ENCODE measurements at regions not wholly inside any gene's neighbourhood (a gene's known extent, or its start where the extent isn't known, plus 50 kb on each side); places are given as distances from the start of the nearest gene placed in this dataset.
A peak's percentile ranks its signal among the peaks of the same experiment; 100 is the strongest.

DNA sequence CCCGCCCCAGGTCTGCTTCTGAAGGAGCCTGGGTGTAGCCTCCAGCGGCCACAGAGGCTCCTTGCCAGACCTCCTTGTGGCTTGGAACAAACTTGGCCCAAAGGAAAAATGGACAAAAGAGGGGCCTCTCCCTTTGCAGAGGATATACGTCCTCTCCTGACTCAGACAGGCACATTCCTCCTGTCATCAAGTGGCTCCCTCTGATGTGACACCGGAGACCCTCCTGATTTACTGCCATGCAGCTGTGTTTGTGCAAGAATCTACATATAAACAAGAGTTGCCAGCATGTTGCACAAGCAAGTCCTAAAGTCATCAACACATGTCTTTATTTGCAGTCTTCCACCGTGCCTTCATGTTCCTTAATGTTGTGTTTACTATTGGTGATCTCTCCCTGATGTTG, 54.1 kb upstream of the F3 start:
- DNase-seq (ENCODE audit: low read depth, low spot score): no peak

DNA sequence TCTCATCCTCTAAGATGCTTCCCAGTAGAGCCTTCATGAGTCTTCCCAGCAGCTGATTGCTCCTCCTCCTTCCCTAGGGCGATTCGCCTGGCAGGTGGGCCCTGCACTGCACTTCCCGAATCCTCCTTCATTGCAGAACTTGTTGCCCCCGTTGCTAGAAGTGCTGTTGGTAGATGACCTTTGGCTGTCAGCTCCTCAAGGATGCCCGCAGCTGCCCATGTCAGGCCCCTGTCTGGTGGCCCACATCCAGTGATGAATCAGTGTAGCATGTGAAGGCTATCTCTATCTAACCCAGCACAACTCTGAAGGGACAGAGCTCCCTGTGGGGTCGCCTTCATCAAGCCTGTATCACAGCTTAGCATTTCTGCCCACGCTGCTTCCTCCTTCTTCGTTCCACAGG, 52.1 kb upstream of the F3 start:
- no peak for DNase-seq (ENCODE audit: low read depth, low spot score)

DNA sequence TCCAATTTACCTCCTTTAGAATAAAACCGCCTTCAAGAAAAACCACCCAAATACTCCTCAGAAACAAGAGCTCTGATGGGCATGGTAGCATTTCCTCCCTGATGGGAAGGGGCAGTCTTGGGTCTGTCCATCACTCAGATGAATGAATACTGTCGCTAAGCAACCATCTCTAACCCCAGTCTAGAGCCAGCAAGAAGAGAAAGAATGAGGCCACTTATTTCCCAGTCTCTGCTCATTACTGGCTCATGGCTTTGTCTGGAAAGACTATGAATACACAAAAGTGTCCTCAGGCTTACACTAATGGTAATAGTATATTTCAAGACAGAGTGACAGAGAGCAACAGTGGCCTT, 51.0 kb upstream of the F3 start:
- DNase-seq (ENCODE audit: low read depth, low spot score): peak; percentile 55

- peak; percentile 61 for DNase-seq (ENCODE audit: low read depth, low spot score)
Observed at GRCh38 chr1:94591823-94592570, 50.4 kb upstream of the F3 start.
